GM12873 (cell line): ENCODE measurements at regions not wholly inside any gene's neighbourhood (a gene's known extent, or its start where the extent isn't known, plus 50 kb on each side); places are given as distances from the start of the nearest gene placed in this dataset.

Source experiments
- CTCF ChIP-seq: IDR thresholded peaks from 2 replicates; pipeline ENCODE4 v1.5.1; 2012; ENCODE audit warnings: low read depth, mild to moderate bottlenecking, moderate library complexity, low read length, control low read depth; ENCODE audit not compliant: insufficient read depth; ENCODE audit errors: missing control alignments

GRCh38 chr12:75974323-75975187, 57.0 kb downstream of the PHLDA1 start:
- TF ChIP-seq CTCF: no peak

- TF ChIP-seq CTCF: no peak
These were observed 60.3 kb downstream of the PHLDA1 start for GRCh38 chr12:75971253-75971652.

- TF ChIP-seq CTCF: no peak
These were observed 61.3 kb downstream of the PHLDA1 start for GRCh38 chr12:75970310-75970709.

- TF ChIP-seq CTCF: no peak
These were observed 61.8 kb downstream of the PHLDA1 start for GRCh38 chr12:75969768-75970167.

GRCh38 chr12:75965661-75966060, 65.9 kb downstream of the PHLDA1 start:
- no peak for TF ChIP-seq CTCF

- TF ChIP-seq CTCF: no peak
These were observed 67.4 kb downstream of the PHLDA1 start for GRCh38 chr12:75964150-75964549.

GRCh38 chr12:75961878-75962277, 69.7 kb downstream of the PHLDA1 start:
- TF ChIP-seq CTCF: no peak
